ENCODE measurements at regions not wholly inside any gene's neighbourhood (a gene's known extent, or its start where the extent isn't known, plus 50 kb on each side); places are given as distances from the start of the nearest gene placed in this dataset.
"Not testable (repeated sequence)": the region's sequence is repeated elsewhere in the genome, so short reads cannot be mapped to it uniquely, and the experiment has no call there.

GRCh38 chr9:89670801-89671434 is 66.1 kb downstream of the GADD45G start:
- DNase-seq (ENCODE audit: low spot score) = no peak

GRCh38 chr9:89674667-89675057 is 69.8 kb downstream of the GADD45G start:
- DNase-seq (ENCODE audit: low spot score) = no peak

GRCh38 chr9:89675058-89675742 is 70.4 kb downstream of the GADD45G start:
- no peak for DNase-seq (ENCODE audit: low spot score)

DNA sequence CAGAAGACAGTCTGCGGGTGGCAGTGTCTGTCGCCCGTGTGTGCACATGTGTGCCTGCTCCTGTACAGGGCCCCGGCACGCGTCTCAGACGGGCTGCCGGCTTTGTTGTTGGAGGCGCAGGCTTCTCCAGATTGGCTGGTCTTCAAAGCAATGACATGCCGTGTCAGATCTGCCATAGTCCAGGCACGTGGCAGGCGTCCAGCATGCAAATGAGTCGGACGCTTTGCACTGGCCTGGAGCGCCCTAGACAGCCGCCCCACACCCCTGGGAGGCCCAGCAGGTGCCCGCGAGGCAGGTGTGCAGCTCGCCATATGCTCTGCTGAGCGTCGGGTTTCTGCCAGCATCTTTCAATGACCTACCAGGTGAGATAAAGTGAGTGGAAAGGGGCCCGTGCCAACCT is 71.5 kb downstream of the GADD45G start:
- DNase-seq (ENCODE audit: low spot score) = no peak

DNA sequence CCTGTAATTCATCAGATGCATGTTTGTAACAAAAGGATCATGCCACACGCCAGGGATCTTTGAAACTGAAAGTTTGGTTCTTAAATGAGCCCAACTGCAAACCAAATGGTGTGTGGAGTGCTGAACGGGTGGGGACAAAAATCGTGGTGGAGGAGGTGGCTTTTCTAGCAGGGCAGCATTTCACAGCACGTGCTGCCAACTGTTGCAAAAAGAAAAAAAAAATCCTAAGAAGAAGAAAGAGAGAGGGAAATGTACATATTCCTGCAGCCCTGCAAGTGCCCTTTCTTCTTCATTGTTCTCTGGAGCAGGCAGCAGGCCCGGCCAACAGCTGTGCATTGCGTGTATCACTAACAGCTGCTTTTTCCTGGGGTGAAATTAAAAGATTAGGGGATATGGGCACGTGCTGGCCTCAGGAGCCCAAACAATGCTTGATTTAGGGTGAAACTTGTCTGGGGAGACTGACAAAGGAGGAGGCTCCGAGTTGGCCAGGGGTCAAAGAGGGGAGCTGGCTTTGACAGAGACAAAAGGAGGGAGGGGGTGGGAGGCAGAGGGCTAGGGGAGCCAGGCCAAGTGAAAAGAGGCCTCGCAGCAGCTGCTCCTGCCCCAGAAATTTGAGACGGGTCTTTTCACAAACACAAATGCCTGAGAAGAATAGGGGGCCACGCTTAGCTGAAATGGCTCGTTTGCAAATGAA is 73.0 kb downstream of the GADD45G start:
- no peak for DNase-seq (ENCODE audit: low spot score)

- no peak for DNase-seq (ENCODE audit: low spot score)
Observed at GRCh38 chr9:89678396-89679015, 73.7 kb downstream of the GADD45G start.

DNA sequence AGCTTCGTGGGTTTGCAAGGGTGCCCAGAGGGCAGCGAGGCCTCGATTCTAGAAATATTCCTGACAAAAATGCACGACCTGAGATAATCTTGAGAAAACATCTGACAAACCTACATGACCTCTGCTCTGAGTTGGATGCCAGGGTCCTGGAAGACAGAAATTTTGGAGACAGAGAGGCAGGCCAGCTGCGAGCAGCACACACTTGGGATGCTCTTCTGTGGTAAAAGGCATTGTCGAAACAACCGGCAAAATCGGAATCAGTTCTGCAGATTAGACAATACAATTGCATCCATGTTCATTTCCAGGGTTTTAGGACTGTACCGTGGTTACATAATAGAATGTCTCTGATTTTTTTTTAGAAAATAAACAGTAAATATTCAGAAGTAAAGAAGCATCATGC is 74.2 kb downstream of the GADD45G start:
- no peak for DNase-seq (ENCODE audit: low spot score)

DNA sequence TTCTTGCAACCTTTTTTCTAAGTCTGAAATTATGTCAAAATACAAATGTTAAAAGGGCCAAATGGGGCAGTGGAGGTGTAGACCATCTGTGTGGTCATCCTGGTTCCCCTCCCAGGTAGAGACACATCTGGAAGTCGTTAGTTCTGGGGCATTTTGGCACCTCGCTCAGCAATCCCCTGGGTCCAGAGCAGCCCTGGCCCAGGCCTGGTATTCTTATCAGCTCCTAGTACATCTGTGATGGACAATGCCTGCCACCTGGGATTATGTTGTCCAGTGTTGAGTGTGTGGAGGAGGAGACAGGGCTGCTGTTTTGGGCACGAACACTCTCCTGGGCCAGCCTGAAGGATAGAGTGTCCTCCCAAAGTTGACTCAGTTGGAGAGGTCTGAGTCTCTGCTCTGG is 74.8 kb downstream of the GADD45G start:
- no peak for DNase-seq (ENCODE audit: low spot score)

GRCh38 chr9:89680547-89681467 is 76.0 kb downstream of the GADD45G start:
- DNase-seq (ENCODE audit: low spot score) = no peak

DNA sequence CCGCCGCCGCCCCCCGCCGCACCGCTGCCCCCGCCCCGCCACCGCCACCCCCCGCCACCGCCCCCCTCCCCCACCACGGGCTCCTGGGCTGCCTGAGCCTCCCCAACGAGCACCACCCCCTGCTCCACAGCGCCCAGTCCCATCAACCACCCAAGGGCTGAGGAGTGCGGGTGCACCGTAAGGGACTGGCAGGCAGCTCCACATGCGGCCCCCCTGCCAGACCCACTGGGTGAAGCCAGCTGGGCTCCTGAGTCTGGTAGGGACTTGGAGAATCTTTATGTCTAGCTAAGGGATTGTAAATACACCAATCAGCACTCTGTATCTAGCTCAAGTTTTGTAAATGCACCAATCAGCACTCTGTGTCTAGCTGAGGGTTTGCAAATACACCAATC is 76.7 kb downstream of the GADD45G start:
- DNase-seq (ENCODE audit: low spot score) = not testable (repeated sequence)

DNA sequence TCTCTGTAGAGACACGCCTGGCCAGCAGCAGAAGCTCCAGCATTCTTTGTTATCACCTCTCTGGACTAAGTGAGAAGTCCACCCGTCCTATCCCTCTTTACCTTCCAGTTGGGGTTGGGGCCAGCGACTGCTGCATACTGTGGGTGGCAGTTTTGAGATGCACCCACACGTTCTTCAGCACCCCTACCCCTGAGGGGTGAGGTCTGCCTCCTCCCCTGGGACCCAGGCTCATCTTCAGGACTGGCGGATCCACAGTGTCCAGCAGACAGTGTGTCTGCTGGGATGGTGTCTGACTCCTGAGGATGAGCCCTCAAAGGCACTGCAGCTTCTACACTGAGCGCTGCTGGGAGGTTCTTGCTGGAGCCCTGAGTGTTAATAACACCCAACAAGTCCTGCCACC is 78.8 kb downstream of the GADD45G start:
- no peak for DNase-seq (ENCODE audit: low spot score)

DNA sequence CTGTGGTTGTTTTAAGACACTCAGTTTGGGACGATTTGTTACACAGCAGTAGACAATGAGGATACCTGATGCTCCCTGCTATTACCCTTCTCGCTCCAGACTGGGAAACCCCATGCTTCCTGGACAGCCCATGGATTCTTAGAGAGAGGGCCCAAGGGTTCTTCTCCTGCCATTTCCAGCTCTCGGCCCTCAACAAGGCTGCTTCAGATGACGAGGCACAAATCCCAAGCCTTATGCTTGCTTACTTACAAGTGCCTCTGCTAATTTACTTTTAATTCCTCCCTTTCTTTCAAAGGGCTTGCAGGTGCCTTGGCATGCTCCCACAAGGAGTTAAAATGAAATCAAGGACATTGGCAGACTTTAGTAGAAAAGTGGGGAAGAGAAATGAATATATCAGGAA is 79.4 kb downstream of the GADD45G start:
- DNase-seq (ENCODE audit: low spot score) = no peak

GRCh38 chr9:89684912-89685636 is 80.3 kb downstream of the GADD45G start:
- no peak for DNase-seq (ENCODE audit: low spot score)

GRCh38 chr9:89685698-89686097 is 80.9 kb downstream of the GADD45G start:
- no peak for DNase-seq (ENCODE audit: low spot score)

DNA sequence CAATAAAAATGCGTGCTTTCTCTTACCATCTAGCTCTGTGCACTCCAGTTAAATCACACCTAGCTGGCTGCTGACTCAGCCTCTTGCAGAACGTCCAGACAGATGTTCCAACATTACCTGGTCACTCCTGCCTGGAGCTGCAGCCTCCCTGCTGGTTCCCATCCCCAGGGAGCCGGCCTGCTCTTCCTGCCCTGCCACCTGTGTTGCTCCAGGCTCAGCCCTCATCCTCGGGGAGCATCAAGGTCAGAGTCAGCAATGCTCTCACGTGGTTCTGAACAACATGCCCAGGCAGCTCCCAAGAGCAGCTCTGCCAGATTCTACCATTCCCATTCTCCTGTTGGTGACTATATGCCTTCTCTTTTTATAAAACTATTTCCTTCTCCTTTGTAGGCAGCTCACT is 81.3 kb downstream of the GADD45G start:
- DNase-seq (ENCODE audit: low spot score) = no peak

- DNase-seq (ENCODE audit: low spot score) = no peak
Observed at GRCh38 chr9:89686621-89687020, 81.8 kb downstream of the GADD45G start.

GRCh38 chr9:89687188-89687587 is 82.4 kb downstream of the GADD45G start:
- DNase-seq (ENCODE audit: low spot score) = no peak

DNA sequence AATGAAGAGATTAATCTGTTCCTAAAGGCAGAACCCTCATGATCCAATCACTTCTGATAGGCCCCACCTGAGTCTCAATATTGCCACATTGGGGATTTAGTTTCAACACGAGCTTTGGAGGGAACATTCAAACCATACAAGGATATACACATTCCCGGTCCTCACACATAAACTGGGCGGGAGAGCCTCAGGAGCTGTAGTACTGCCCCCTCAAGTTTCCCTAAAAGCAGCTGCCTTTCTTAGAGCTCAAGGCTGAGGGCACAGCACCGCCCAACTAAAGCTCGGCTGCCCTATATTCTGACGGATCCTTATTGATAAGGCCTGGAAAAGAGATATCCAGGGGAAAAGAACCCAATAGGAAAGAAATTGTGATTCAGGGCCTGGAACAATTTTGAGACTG is 83.0 kb downstream of the GADD45G start:
- DNase-seq (ENCODE audit: low spot score) = no peak

DNA sequence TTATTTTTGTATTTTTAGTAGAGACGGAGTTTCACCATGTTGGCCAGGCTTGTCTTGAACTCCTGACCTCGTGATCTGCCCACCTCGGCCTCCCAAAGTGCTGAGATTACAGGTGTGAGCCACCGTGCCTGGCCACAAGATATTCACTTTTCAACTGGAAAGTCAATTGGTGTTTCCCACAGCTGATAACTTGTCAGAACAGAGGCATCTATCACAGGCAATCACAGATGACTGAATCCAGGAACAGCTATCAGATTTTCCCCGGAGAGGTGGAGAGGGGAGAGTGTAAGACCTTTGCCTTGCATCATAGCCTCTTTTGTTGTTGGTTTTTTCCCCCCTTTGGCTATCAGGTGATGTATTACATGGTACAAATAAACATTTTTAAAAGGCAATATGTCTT is 84.5 kb downstream of the GADD45G start:
- not testable (repeated sequence) for DNase-seq (ENCODE audit: low spot score)

- no peak for DNase-seq (ENCODE audit: low spot score)
Observed at GRCh38 chr9:89690334-89690912, 85.6 kb downstream of the GADD45G start.

DNA sequence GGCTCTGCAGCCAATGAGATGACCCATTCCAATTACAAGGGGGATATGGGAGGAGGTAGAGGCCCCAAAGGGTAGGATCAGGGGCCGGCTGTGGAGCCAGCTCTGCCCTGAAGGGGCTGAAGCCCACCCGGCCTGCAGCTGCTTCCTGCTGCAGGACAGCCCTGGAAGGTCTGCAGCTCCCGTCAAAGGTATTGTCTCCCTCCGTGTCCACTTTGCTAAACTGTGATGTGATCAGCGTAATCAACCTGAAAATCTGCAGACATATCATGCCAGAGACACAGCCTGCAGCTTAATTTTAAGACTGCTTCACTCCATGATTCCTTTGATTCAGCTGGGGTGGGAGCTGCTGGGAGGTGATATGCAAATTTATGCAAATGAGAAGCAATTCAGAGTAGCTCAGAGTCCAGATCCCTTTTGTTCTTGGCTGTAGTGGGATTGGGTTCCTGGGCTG is 90.7 kb downstream of the GADD45G start:
- no peak for DNase-seq (ENCODE audit: low spot score)
